ENCODE measurements at regions not wholly inside any gene's neighbourhood (a gene's known extent, or its start where the extent isn't known, plus 50 kb on each side); places are given as distances from the start of the nearest gene placed in this dataset.

- TF ChIP-seq CTCF (IDR thresholded peaks at IDR 0.05; ENCODE audit: insufficient read depth, low read length, poor library complexity, severe bottlenecking) = no peak
- no peak for TF ChIP-seq EZH2phosphoT487 (conservative IDR thresholded peaks at IDR 0.05; ENCODE audit: low read length)
Measured at GRCh38 chr10:75304741-75305390, 69.1 kb upstream of the COMTD1 start.
